ENCODE measurements at regions not wholly inside any gene's neighbourhood (a gene's known extent, or its start where the extent isn't known, plus 50 kb on each side); places are given as distances from the start of the nearest gene placed in this dataset.

DNA sequence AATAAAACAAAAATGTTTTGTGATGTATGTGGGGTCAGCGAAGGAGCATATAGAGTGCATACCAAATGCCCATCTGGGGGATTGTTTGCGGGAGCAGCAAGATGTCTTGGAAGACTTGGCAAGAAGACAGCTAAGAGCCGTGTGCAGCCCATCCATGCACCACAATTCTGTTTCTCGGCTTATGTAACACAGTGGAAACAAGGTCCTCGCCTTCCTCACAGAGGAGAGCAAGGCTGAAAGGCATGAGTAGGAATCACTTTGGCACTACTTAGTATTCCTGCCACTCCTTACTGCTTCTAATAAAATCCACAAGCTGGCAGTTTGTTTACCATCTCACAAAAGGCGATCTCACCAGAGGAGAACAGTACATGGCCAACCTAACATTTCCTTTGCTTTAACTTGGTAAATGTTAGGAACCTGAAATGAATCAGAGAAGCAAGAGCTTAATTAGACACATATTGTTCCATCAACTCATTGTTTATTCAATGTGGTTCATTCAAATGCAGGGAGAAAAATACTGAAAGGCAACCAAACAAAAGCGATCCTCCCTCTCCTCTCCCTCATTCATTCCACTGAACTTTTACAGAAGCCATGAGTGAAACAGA lies 648.1 kb downstream of the ACTL7B start:
- intact Hi-C loops (cut with DNase I), result no loop called here
- no peak overlapping the region for H3K4me3 ChIP-seq
- TF ChIP-seq POLR2A (IDR thresholded peaks at IDR 0.05), result no peak
- TF ChIP-seq, protein P1, sequence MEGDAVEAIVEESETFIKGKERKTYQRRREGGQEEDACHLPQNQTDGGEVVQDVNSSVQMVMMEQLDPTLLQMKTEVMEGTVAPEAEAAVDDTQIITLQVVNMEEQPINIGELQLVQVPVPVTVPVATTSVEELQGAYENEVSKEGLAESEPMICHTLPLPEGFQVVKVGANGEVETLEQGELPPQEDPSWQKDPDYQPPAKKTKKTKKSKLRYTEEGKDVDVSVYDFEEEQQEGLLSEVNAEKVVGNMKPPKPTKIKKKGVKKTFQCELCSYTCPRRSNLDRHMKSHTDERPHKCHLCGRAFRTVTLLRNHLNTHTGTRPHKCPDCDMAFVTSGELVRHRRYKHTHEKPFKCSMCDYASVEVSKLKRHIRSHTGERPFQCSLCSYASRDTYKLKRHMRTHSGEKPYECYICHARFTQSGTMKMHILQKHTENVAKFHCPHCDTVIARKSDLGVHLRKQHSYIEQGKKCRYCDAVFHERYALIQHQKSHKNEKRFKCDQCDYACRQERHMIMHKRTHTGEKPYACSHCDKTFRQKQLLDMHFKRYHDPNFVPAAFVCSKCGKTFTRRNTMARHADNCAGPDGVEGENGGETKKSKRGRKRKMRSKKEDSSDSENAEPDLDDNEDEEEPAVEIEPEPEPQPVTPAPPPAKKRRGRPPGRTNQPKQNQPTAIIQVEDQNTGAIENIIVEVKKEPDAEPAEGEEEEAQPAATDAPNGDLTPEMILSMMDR (IDR thresholded peaks at IDR 0.05), result no peak
- no peaks in the 10 kb centered on the region for H3K9me3 ChIP-seq
- 75 to 87% methylated on average over 7 of the region's 7 CpGs for WGBS, 2 donors
- no peak for DNase-seq
- peak overlapping the region in 1 of 4 donors; percentile 2 for H3K27ac ChIP-seq
- no peaks in the 10 kb centered on the region for H3K36me3 ChIP-seq
- no peaks in the 10 kb centered on the region for H3K27me3 ChIP-seq
- H3K4me1 ChIP-seq, result no peaks in the 10 kb centered on the region

DNA sequence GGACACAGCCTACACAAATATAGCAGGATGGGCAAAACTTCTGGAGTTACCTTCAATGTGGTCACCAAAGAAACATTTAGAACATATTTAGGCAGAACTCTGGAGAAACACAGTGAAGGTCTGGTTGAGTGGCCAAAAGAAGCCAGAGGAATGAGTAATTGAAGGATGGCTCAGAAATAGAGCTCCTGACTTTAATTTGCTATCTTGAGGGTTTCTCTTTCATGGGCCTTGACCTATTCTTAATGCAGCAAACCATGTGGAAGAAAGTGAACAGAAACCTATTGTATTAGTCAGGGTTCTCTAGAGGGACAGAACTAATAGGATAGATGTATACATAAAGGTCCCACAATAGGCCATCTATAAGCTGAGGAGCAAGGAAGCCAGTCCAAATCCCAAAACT lies 650.5 kb downstream of the ACTL7B start:
- intact Hi-C loops (cut with DNase I), result no loop called here
- H3K27me3 ChIP-seq, result no peaks in the 10 kb centered on the region
- no peak for TF ChIP-seq POLR2A (IDR thresholded peaks at IDR 0.05)
- TF ChIP-seq, protein P1 (IDR thresholded peaks at IDR 0.05), result no peak
- H3K4me3 ChIP-seq, result no peak overlapping the region
- H3K27ac ChIP-seq, result no peak overlapping the region
- no peak for DNase-seq
- H3K4me1 ChIP-seq, result no peaks in the 10 kb centered on the region
- H3K36me3 ChIP-seq, result no peaks in the 10 kb centered on the region
- no peaks in the 10 kb centered on the region for H3K9me3 ChIP-seq

DNA sequence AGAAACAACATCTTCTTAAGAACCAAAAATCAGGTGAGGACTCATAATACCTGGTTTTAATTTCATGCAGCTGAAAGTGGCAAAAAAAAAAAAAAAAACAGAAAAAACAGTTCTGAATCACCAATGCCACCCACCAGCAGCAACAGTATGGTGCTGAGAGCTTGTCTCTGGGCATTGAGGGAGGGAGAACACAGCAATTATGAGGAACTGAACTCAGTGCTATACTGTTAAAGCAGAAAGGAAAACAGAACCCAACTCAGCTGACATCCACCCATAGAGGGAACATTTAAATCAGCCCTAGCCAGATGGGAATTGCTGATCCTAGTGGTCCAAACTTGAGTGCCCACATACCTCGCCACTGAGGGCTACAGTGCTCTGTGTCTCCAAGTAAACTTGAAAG lies 657.9 kb downstream of the ACTL7B start:
- TF ChIP-seq POLR2A (IDR thresholded peaks at IDR 0.05), result no peak
- no peak for DNase-seq
- no peak overlapping the region for H3K27ac ChIP-seq
- H3K9me3 ChIP-seq, result no peaks in the 10 kb centered on the region
- H3K27me3 ChIP-seq, result no peaks in the 10 kb centered on the region
- no peaks in the 10 kb centered on the region for H3K36me3 ChIP-seq
- no peaks in the 10 kb centered on the region for H3K4me1 ChIP-seq
- no peak overlapping the region for H3K4me3 ChIP-seq
- WGBS, 2 donors, result 88% methylated on average over 1 of the region's 1 CpG
- intact Hi-C loops (cut with DNase I), result no loop called here

DNA sequence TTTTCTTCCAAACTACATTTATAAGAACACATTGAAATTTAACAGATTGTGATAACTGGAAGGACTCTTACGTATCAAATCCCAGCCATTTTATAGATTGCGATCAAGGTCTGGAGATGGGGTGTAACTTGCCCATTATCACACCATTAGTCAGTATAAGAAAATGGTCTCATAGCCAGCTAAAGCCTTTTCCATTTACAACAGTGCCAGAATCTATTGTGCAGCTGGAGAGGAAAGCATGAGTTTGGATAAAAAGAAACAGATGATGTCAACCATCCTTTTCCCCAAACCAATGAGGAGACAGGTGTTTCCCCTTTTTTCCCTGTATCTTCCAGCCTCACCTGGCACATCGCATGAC lies 658.8 kb downstream of the ACTL7B start:
- 78 to 85% methylated on average over 3 of the region's 3 CpGs for WGBS, 2 donors
- Histone ChIP-seq H3K4me1 (no peaks in the 10 kb centered on the region), H3K4me3 (no peak overlapping the region), H3K27ac (no peak overlapping the region), H3K36me3 (no peaks in the 10 kb centered on the region), H3K9me3 (no peaks in the 10 kb centered on the region), H3K27me3 (no peaks in the 10 kb centered on the region)
- TF ChIP-seq, protein P1 (IDR thresholded peaks at IDR 0.05), result no peak
- TF ChIP-seq POLR2A (IDR thresholded peaks at IDR 0.05), result no peak
- DNase-seq, result no peak
- intact Hi-C loops (cut with DNase I), result no loop called here

DNA sequence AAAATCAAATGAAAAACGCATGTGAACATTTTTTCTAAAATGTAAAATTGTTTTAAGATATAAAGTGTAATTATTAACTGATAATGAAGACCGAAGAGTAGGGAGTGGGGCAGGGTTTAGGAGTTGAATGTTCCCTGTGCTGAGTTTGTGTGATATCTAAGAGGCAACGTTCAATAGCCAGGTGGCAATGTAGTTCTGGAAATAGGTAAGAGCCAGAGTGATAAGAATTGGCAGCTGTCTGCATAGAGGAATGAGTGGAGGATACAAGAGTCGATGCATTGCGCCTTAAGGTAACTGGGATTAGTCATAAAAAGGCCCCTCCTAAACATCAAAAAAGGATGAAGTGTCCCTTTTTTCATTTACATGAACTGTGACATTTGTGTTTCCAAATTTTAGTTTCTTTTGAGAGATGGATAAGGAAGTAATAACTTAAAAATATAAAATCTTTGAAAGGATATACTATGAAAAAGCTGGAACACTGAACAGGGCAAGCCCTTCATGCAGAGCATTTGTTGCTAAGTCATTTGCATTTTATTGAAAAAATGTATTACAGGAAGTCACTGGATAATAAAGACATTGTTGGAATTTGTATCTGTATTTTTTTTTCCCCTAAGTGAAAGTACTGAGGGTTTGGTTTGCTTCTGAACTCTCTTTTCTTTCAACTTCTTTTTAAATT lies 659.3 kb downstream of the ACTL7B start:
- no peak overlapping the region for H3K4me3 ChIP-seq
- DNase-seq, result no peak
- H3K27ac ChIP-seq, result no peak overlapping the region
- no peaks in the 10 kb centered on the region for H3K27me3 ChIP-seq
- H3K9me3 ChIP-seq, result no peaks in the 10 kb centered on the region
- intact Hi-C loops (cut with DNase I), result no loop called here
- TF ChIP-seq POLR2A (IDR thresholded peaks at IDR 0.05), result no peak
- TF ChIP-seq, protein P1 (IDR thresholded peaks at IDR 0.05), result no peak
- no peaks in the 10 kb centered on the region for H3K36me3 ChIP-seq
- WGBS, 2 donors, result 56 to 66% methylated on average over 5 of the region's 5 CpGs
- no peaks in the 10 kb centered on the region for H3K4me1 ChIP-seq

DNA sequence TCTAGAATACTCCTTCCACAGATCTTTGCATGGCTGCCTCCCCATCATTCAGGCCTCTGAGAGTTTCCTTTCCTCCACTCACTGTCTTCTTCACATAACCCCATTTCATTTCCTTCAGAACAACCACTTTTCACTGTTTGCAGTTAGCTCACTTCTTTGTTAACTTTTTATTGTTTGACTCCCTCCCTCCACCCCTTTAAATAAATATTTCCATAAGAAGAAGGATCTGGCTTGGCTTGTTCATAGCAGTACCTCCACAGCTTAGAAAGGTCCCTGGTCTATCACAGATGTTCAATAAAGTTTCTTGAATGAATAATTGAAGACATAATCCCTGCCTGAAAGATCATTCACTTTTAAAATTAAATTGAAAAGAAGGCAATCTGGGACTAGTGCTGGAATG lies 661.6 kb downstream of the ACTL7B start:
- Histone ChIP-seq H3K27ac (no peak overlapping the region), H3K4me1 (no peaks in the 10 kb centered on the region), H3K27me3 (no peaks in the 10 kb centered on the region), H3K4me3 (no peak overlapping the region), H3K36me3 (no peaks in the 10 kb centered on the region), H3K9me3 (no peaks in the 10 kb centered on the region)
- DNase-seq, result no peak
- TF ChIP-seq, protein P1 (IDR thresholded peaks at IDR 0.05), result no peak
- no peak for TF ChIP-seq POLR2A (IDR thresholded peaks at IDR 0.05)
- intact Hi-C loops (cut with DNase I), result no loop called here
